ENCODE measurements at regions not wholly inside any gene's neighbourhood (a gene's known extent, or its start where the extent isn't known, plus 50 kb on each side); places are given as distances from the start of the nearest gene placed in this dataset.

- Histone ChIP-seq H3K27me3 (replicated peaks; ENCODE audit: control insufficient read depth, insufficient read depth, low read length) (no peaks in the 10 kb centered on the region), H3K4me1 (ENCODE audit: control insufficient read depth, insufficient read depth, low read length) (peaks cover 5% of the 10 kb centered on the region), H3K36me3 (ENCODE audit: control insufficient read depth, insufficient read depth, low read length, severe bottlenecking) (no peaks in the 10 kb centered on the region), H3K9me3 (ENCODE audit: control insufficient read depth, low read length) (peaks cover 6% of the 10 kb centered on the region), H3K4me3 (ENCODE audit: low read length) (no peak overlapping the region), H3K9ac (ENCODE audit: low read length) (no peak overlapping the region)
- DNase-seq (ENCODE audit: low read depth): no peak
These were observed 239.1 kb upstream of the ARID2 start for GRCh38 chr12:45490232-45490881.

- H3K9me3 ChIP-seq (ENCODE audit: control insufficient read depth, low read length): peaks cover 11% of the 10 kb centered on the region
- H3K27me3 ChIP-seq (replicated peaks; ENCODE audit: control insufficient read depth, insufficient read depth, low read length): no peaks in the 10 kb centered on the region
- no peaks in the 10 kb centered on the region for H3K36me3 ChIP-seq (ENCODE audit: control insufficient read depth, insufficient read depth, low read length, severe bottlenecking)
- DNase-seq (ENCODE audit: low read depth): no peak
- H3K4me3 ChIP-seq (ENCODE audit: low read length): no peak overlapping the region
- no peaks in the 10 kb centered on the region for H3K4me1 ChIP-seq (ENCODE audit: control insufficient read depth, insufficient read depth, low read length)
- H3K9ac ChIP-seq (ENCODE audit: low read length): no peak overlapping the region
These were observed 235.2 kb upstream of the ARID2 start for GRCh38 chr12:45494279-45494678.

- Histone ChIP-seq H3K36me3 (ENCODE audit: control insufficient read depth, insufficient read depth, low read length, severe bottlenecking) (no peaks in the 10 kb centered on the region), H3K4me1 (ENCODE audit: control insufficient read depth, insufficient read depth, low read length) (no peaks in the 10 kb centered on the region), H3K27me3 (replicated peaks; ENCODE audit: control insufficient read depth, insufficient read depth, low read length) (no peaks in the 10 kb centered on the region), H3K9ac (ENCODE audit: low read length) (no peak overlapping the region), H3K4me3 (ENCODE audit: low read length) (no peak overlapping the region), H3K9me3 (ENCODE audit: control insufficient read depth, low read length) (peaks cover 4% of the 10 kb centered on the region)
- no peak for DNase-seq (ENCODE audit: low read depth)
These were observed 230.9 kb upstream of the ARID2 start for GRCh38 chr12:45498645-45499044.

GRCh38 chr12:45502481-45503128 lies 226.9 kb upstream of the ARID2 start:
- Histone ChIP-seq H3K27me3 (replicated peaks; ENCODE audit: control insufficient read depth, insufficient read depth, low read length) (no peaks in the 10 kb centered on the region), H3K36me3 (ENCODE audit: control insufficient read depth, insufficient read depth, low read length, severe bottlenecking) (no peaks in the 10 kb centered on the region), H3K9me3 (ENCODE audit: control insufficient read depth, low read length) (no peaks in the 10 kb centered on the region), H3K4me1 (ENCODE audit: control insufficient read depth, insufficient read depth, low read length) (no peaks in the 10 kb centered on the region), H3K4me3 (ENCODE audit: low read length) (no peak overlapping the region), H3K9ac (ENCODE audit: low read length) (no peak overlapping the region)
- DNase-seq (ENCODE audit: low read depth): no peak

GRCh38 chr12:45503899-45504298 lies 225.6 kb upstream of the ARID2 start:
- Histone ChIP-seq H3K4me1 (ENCODE audit: control insufficient read depth, insufficient read depth, low read length) (no peaks in the 10 kb centered on the region), H3K9me3 (ENCODE audit: control insufficient read depth, low read length) (no peaks in the 10 kb centered on the region), H3K36me3 (ENCODE audit: control insufficient read depth, insufficient read depth, low read length, severe bottlenecking) (no peaks in the 10 kb centered on the region), H3K27me3 (replicated peaks; ENCODE audit: control insufficient read depth, insufficient read depth, low read length) (no peaks in the 10 kb centered on the region), H3K9ac (ENCODE audit: low read length) (no peak overlapping the region), H3K4me3 (ENCODE audit: low read length) (no peak overlapping the region)
- DNase-seq (ENCODE audit: low read depth): no peak

GRCh38 chr12:45504316-45505010 lies 225.0 kb upstream of the ARID2 start:
- Histone ChIP-seq H3K4me1 (ENCODE audit: control insufficient read depth, insufficient read depth, low read length) (no peaks in the 10 kb centered on the region), H3K9ac (ENCODE audit: low read length) (no peak overlapping the region), H3K9me3 (ENCODE audit: control insufficient read depth, low read length) (no peaks in the 10 kb centered on the region), H3K27me3 (replicated peaks; ENCODE audit: control insufficient read depth, insufficient read depth, low read length) (no peaks in the 10 kb centered on the region), H3K36me3 (ENCODE audit: control insufficient read depth, insufficient read depth, low read length, severe bottlenecking) (no peaks in the 10 kb centered on the region), H3K4me3 (ENCODE audit: low read length) (no peak overlapping the region)
- no peak for DNase-seq (ENCODE audit: low read depth)

- Histone ChIP-seq H3K9ac (ENCODE audit: low read length) (no peak overlapping the region), H3K4me1 (ENCODE audit: control insufficient read depth, insufficient read depth, low read length) (no peaks in the 10 kb centered on the region), H3K36me3 (ENCODE audit: control insufficient read depth, insufficient read depth, low read length, severe bottlenecking) (no peaks in the 10 kb centered on the region), H3K4me3 (ENCODE audit: low read length) (no peak overlapping the region), H3K9me3 (ENCODE audit: control insufficient read depth, low read length) (peaks cover 6% of the 10 kb centered on the region), H3K27me3 (replicated peaks; ENCODE audit: control insufficient read depth, insufficient read depth, low read length) (no peaks in the 10 kb centered on the region)
- DNase-seq (ENCODE audit: low read depth): no peak
These were observed 220.3 kb upstream of the ARID2 start for GRCh38 chr12:45509187-45509586.

GRCh38 chr12:45509621-45510020 lies 219.9 kb upstream of the ARID2 start:
- no peak for DNase-seq (ENCODE audit: low read depth)
- H3K4me3 ChIP-seq (ENCODE audit: low read length): no peak overlapping the region
- H3K36me3 ChIP-seq (ENCODE audit: control insufficient read depth, insufficient read depth, low read length, severe bottlenecking): no peaks in the 10 kb centered on the region
- H3K9me3 ChIP-seq (ENCODE audit: control insufficient read depth, low read length): peaks cover 6% of the 10 kb centered on the region
- H3K9ac ChIP-seq (ENCODE audit: low read length): no peak overlapping the region
- no peaks in the 10 kb centered on the region for H3K27me3 ChIP-seq (replicated peaks; ENCODE audit: control insufficient read depth, insufficient read depth, low read length)
- H3K4me1 ChIP-seq (ENCODE audit: control insufficient read depth, insufficient read depth, low read length): no peaks in the 10 kb centered on the region

- no peaks in the 10 kb centered on the region for H3K36me3 ChIP-seq (ENCODE audit: control insufficient read depth, insufficient read depth, low read length, severe bottlenecking)
- DNase-seq (ENCODE audit: low read depth): no peak
- no peaks in the 10 kb centered on the region for H3K27me3 ChIP-seq (replicated peaks; ENCODE audit: control insufficient read depth, insufficient read depth, low read length)
- peaks cover 2% of the 10 kb centered on the region for H3K9me3 ChIP-seq (ENCODE audit: control insufficient read depth, low read length)
- H3K9ac ChIP-seq (ENCODE audit: low read length): no peak overlapping the region
- H3K4me3 ChIP-seq (ENCODE audit: low read length): no peak overlapping the region
- H3K4me1 ChIP-seq (ENCODE audit: control insufficient read depth, insufficient read depth, low read length): no peaks in the 10 kb centered on the region
These were observed 212.1 kb upstream of the ARID2 start for GRCh38 chr12:45517381-45517780.

- Histone ChIP-seq H3K4me1 (ENCODE audit: control insufficient read depth, insufficient read depth, low read length) (no peaks in the 10 kb centered on the region), H3K27me3 (replicated peaks; ENCODE audit: control insufficient read depth, insufficient read depth, low read length) (no peaks in the 10 kb centered on the region), H3K4me3 (ENCODE audit: low read length) (no peak overlapping the region), H3K9ac (ENCODE audit: low read length) (no peak overlapping the region), H3K36me3 (ENCODE audit: control insufficient read depth, insufficient read depth, low read length, severe bottlenecking) (no peaks in the 10 kb centered on the region), H3K9me3 (ENCODE audit: control insufficient read depth, low read length) (peaks cover 1% of the 10 kb centered on the region)
- DNase-seq (ENCODE audit: low read depth): no peak
These were observed 210.9 kb upstream of the ARID2 start for GRCh38 chr12:45518291-45519235.

GRCh38 chr12:45522227-45522626 lies 207.3 kb upstream of the ARID2 start:
- Histone ChIP-seq H3K4me1 (ENCODE audit: control insufficient read depth, insufficient read depth, low read length) (no peaks in the 10 kb centered on the region), H3K9me3 (ENCODE audit: control insufficient read depth, low read length) (peaks cover 10% of the 10 kb centered on the region)
- no peak for DNase-seq (ENCODE audit: low read depth)

More at GRCh38 chr12:45522227-45522626, 207.3 kb upstream of the ARID2 start:
- H3K9ac ChIP-seq (ENCODE audit: low read length): no peak overlapping the region
- H3K27me3 ChIP-seq (replicated peaks; ENCODE audit: control insufficient read depth, insufficient read depth, low read length): no peaks in the 10 kb centered on the region
- H3K4me3 ChIP-seq (ENCODE audit: low read length): no peak overlapping the region
- H3K36me3 ChIP-seq (ENCODE audit: control insufficient read depth, insufficient read depth, low read length, severe bottlenecking): no peaks in the 10 kb centered on the region
